Thymus (tissue), 11 donors: ENCODE measurements at regions not wholly inside any gene's neighbourhood (a gene's known extent, or its start where the extent isn't known, plus 50 kb on each side); places are given as distances from the start of the nearest gene placed in this dataset.

Experiments
- DNase-seq, 9 donors: peaks; one replicate each; pipeline ENCODE4 v3.0.0-alpha.2; 2013; ENCODE audit warnings: low spot score in 9 of 9, low read depth in 6 of 9, missing footprints in 1 of 9
- H3K27ac ChIP-seq, 2 donors: one replicate each; pipeline ENCODE4 v1.5.1; 2013; ENCODE audit warnings: control low read depth in 1 of 2, low read depth in 1 of 2, low read length in 1 of 2, mild to moderate bottlenecking in 1 of 2, moderate library complexity in 1 of 2
- H3K27me3 ChIP-seq, 2 donors: one replicate each; pipeline ENCODE4 v1.5.1; 2013; ENCODE audit warnings: low read length in 1 of 2; ENCODE audit not compliant: control insufficient read depth in 2 of 2, insufficient read depth in 1 of 2
- H3K36me3 ChIP-seq, 2 donors: one replicate each; pipeline ENCODE4 v1.5.1; 2013; ENCODE audit warnings: low read length in 1 of 2, mild to moderate bottlenecking in 1 of 2, moderate library complexity in 1 of 2; ENCODE audit not compliant: control insufficient read depth in 2 of 2, insufficient read depth in 2 of 2
- H3K4me1 ChIP-seq, 2 donors: one replicate each; pipeline ENCODE4 v1.5.1; 2013; ENCODE audit warnings: low read length in 2 of 2; ENCODE audit not compliant: control insufficient read depth in 2 of 2, insufficient read depth in 2 of 2
- H3K4me3 ChIP-seq, 2 donors: one replicate each; pipeline ENCODE4 v1.5.1; 2013; ENCODE audit warnings: low read length in 2 of 2, control low read depth in 1 of 2, mild to moderate bottlenecking in 1 of 2
- H3K9me3 ChIP-seq, 2 donors: one replicate each; pipeline ENCODE4 v1.5.1; 2013; ENCODE audit warnings: low read length in 1 of 2, mild to moderate bottlenecking in 1 of 2; ENCODE audit not compliant: control insufficient read depth in 2 of 2, insufficient read depth in 1 of 2
- WGBS: extraction: QIAGEN DNeasy Blood & Tissue Kit; methylation state at CpG from one replicate; pipeline ENCODE4 v1.1.7; 2013; 5-methylcytosine and 5-hydroxymethylcytosine counted together
- donor health status: healthy.

GRCh38 chr6:3523966-3524365 is 67.1 kb upstream of the SLC22A23 start:
- no peaks in the 10 kb centered on the region for H3K9me3 ChIP-seq
- H3K27me3 ChIP-seq: peaks cover 0 to 2% of the 10 kb centered on the region in 2 donors
- 92% methylated on average over 7 of the region's 7 CpGs for WGBS
- peaks cover 0 to 3% of the 10 kb centered on the region in 2 donors for H3K4me1 ChIP-seq
- no peak for DNase-seq
- H3K27ac ChIP-seq: no peak overlapping the region
- no peaks in the 10 kb centered on the region for H3K36me3 ChIP-seq
- no peak overlapping the region for H3K4me3 ChIP-seq

- peaks cover 0 to 4% of the 10 kb centered on the region in 2 donors for H3K4me1 ChIP-seq
- H3K9me3 ChIP-seq: no peaks in the 10 kb centered on the region
- H3K4me3 ChIP-seq: no peak overlapping the region
- WGBS: 96% methylated on average over 5 of the region's 5 CpGs
- H3K36me3 ChIP-seq: no peaks in the 10 kb centered on the region
- no peak for DNase-seq
- H3K27me3 ChIP-seq: peaks cover 0 to 3% of the 10 kb centered on the region in 2 donors
- H3K27ac ChIP-seq: no peak overlapping the region
Measured at GRCh38 chr6:3523271-3523670, 66.4 kb upstream of the SLC22A23 start.

GRCh38 chr6:3522561-3523260 is 65.9 kb upstream of the SLC22A23 start:
- Histone ChIP-seq H3K4me3 (no peak overlapping the region), H3K27ac (no peak overlapping the region), H3K4me1 (peaks cover 0 to 8% of the 10 kb centered on the region in 2 donors), H3K9me3 (no peaks in the 10 kb centered on the region), H3K27me3 (peaks cover 0 to 4% of the 10 kb centered on the region in 2 donors), H3K36me3 (no peaks in the 10 kb centered on the region)
- no peak for DNase-seq
- WGBS: 91% methylated on average over 7 of the region's 7 CpGs

GRCh38 chr6:3520281-3521230 is 63.7 kb upstream of the SLC22A23 start:
- Histone ChIP-seq H3K9me3 (no peaks in the 10 kb centered on the region), H3K27me3 (peaks cover 0 to 4% of the 10 kb centered on the region in 2 donors), H3K4me3 (no peak overlapping the region), H3K27ac (no peak overlapping the region), H3K36me3 (no peaks in the 10 kb centered on the region), H3K4me1 (peaks cover 0 to 8% of the 10 kb centered on the region in 2 donors)
- DNase-seq: no peak
- 88% methylated on average over 10 of the region's 10 CpGs for WGBS

DNA sequence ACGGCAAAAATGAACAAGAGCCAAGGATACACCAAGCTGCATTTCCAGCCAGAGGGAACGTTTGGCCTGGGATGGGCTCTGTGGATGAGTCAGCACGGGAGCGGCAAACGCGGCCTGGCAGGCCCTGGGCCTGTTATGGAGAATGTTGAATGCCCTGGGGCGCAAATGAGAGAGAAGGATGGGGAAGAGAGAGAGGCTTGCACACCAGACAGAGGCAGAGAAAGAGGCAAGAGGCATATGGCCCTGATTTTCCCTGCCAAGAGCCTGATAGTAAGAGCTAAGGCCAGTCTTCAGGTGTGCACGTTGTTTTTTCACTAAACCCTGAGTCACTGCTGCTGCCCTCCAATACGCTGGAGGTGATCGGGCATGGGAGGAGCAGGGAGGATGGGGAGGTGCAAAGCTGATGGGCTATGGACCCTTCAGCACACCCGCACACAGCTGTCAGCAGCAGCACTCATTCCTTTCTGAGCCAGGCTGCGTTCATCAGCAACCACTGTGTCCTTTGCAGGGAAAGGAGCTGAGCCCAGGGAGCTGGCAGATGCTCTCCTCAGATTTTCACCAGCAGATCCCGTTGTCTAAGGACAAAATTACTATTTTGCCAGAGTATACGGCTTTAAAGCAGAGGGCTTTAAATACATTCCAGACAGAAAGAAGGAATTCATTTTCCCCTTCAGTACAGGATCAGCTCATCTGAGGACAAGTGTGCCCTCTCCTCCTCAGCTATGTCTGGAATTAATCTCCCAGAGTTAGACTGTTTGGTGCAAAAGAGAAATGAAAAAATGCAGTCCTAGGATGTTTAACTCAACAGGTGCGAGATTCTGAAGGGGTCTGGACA is 61.7 kb upstream of the SLC22A23 start:
- no peak for DNase-seq
- H3K27me3 ChIP-seq: peaks cover 0 to 4% of the 10 kb centered on the region in 2 donors

GRCh38 chr6:3517350-3517749 is 60.5 kb upstream of the SLC22A23 start:
- H3K27me3 ChIP-seq: peaks cover 0 to 2% of the 10 kb centered on the region in 2 donors
- 85% methylated on average over 6 of the region's 6 CpGs for WGBS
- H3K4me3 ChIP-seq: no peak overlapping the region
- no peaks in the 10 kb centered on the region for H3K36me3 ChIP-seq
- no peak for DNase-seq
- no peak overlapping the region for H3K27ac ChIP-seq
- no peaks in the 10 kb centered on the region for H3K9me3 ChIP-seq
- H3K4me1 ChIP-seq: peaks cover 0 to 8% of the 10 kb centered on the region in 2 donors

More for the DNA sequence above, 61.7 kb upstream of the SLC22A23 start:
- WGBS: 92% methylated on average over 15 of the region's 15 CpGs
- Histone ChIP-seq H3K9me3 (no peaks in the 10 kb centered on the region), H3K4me3 (no peak overlapping the region), H3K4me1 (peaks cover 0 to 8% of the 10 kb centered on the region in 2 donors), H3K36me3 (no peaks in the 10 kb centered on the region), H3K27ac (peak overlapping the region in 1 of 2 donors; percentile 37)

GRCh38 chr6:3516092-3516491 is 59.2 kb upstream of the SLC22A23 start:
- H3K27me3 ChIP-seq: peaks cover 0 to 7% of the 10 kb centered on the region in 2 donors
- peaks cover 0 to 8% of the 10 kb centered on the region in 2 donors for H3K4me1 ChIP-seq
- DNase-seq: no peak

GRCh38 chr6:3515669-3516068 is 58.8 kb upstream of the SLC22A23 start:
- H3K27ac ChIP-seq: no peak overlapping the region
- no peak overlapping the region for H3K4me3 ChIP-seq
- H3K27me3 ChIP-seq: peaks cover 0 to 9% of the 10 kb centered on the region in 2 donors
- H3K36me3 ChIP-seq: no peaks in the 10 kb centered on the region
- peaks cover 0 to 8% of the 10 kb centered on the region in 2 donors for H3K4me1 ChIP-seq
- 64% methylated on average over 1 of the region's 1 CpG for WGBS
- no peaks in the 10 kb centered on the region for H3K9me3 ChIP-seq
- no peak for DNase-seq

More at GRCh38 chr6:3516092-3516491, 59.2 kb upstream of the SLC22A23 start:
- Histone ChIP-seq H3K27ac (no peak overlapping the region), H3K9me3 (no peaks in the 10 kb centered on the region), H3K4me3 (no peak overlapping the region), H3K36me3 (no peaks in the 10 kb centered on the region)
- 97% methylated on average over 5 of the region's 5 CpGs for WGBS
